ENCODE measurements at regions not wholly inside any gene's neighbourhood (a gene's known extent, or its start where the extent isn't known, plus 50 kb on each side); places are given as distances from the start of the nearest gene placed in this dataset.

GRCh38 chr18:28485210-28485801 lies 308.4 kb upstream of the CDH2 start:
- no peak for DNase-seq (ENCODE audit: low spot score)
- Histone ChIP-seq H3K4me3 (no peak overlapping the region), H3K4me1 (ENCODE audit: insufficient read depth) (no peaks in the 10 kb centered on the region), H3K4me2 (no peak overlapping the region), H3K27me3 (no peaks in the 10 kb centered on the region), H3K9me3 (ENCODE audit: low read depth) (no peaks in the 10 kb centered on the region), H3K79me2 (no peaks in the 10 kb centered on the region), H4K20me1 (ENCODE audit: insufficient read depth, poor library complexity, severe bottlenecking) (no peaks in the 10 kb centered on the region), H3K9me2 (replicated peaks; ENCODE audit: insufficient read depth) (no peaks in the 10 kb centered on the region), H3K27ac (no peak overlapping the region), H3K36me3 (replicated peaks; ENCODE audit: insufficient read depth, low read depth) (no peaks in the 10 kb centered on the region), H2AFZ (no peak overlapping the region)
- TF ChIP-seq CTCF (IDR thresholded peaks at IDR 0.05; ENCODE audit: poor library complexity) (no peak), EZH2 (IDR thresholded peaks at IDR 0.05; ENCODE audit: borderline replicate concordance) (no peak), EZH2phosphoT487 (IDR thresholded peaks at IDR 0.05; ENCODE audit: low read depth, severe bottlenecking, unreplicated experiment) (no peak)

- Histone ChIP-seq H3K4me3 (no peak overlapping the region), H2AFZ (no peak overlapping the region), H3K4me1 (ENCODE audit: insufficient read depth) (no peaks in the 10 kb centered on the region), H3K27me3 (no peaks in the 10 kb centered on the region), H3K36me3 (replicated peaks; ENCODE audit: insufficient read depth, low read depth) (no peaks in the 10 kb centered on the region), H3K27ac (no peak overlapping the region), H3K9me3 (ENCODE audit: low read depth) (no peaks in the 10 kb centered on the region), H3K9me2 (replicated peaks; ENCODE audit: insufficient read depth) (no peaks in the 10 kb centered on the region), H3K4me2 (no peak overlapping the region), H4K20me1 (ENCODE audit: insufficient read depth, poor library complexity, severe bottlenecking) (no peaks in the 10 kb centered on the region), H3K79me2 (no peaks in the 10 kb centered on the region)
- TF ChIP-seq EZH2 (IDR thresholded peaks at IDR 0.05; ENCODE audit: borderline replicate concordance) (no peak), EZH2phosphoT487 (IDR thresholded peaks at IDR 0.05; ENCODE audit: low read depth, severe bottlenecking, unreplicated experiment) (no peak), CTCF (IDR thresholded peaks at IDR 0.05; ENCODE audit: poor library complexity) (no peak)
- 79% methylated on average over 1 of the region's 1 CpG for WGBS (ENCODE audit: low lambda C conversion rate, missing lambda C conversion rate)
- no peak for DNase-seq (ENCODE audit: low spot score)
Observed at GRCh38 chr18:28478531-28478930, 301.6 kb upstream of the CDH2 start.

GRCh38 chr18:28476302-28476701 lies 299.4 kb upstream of the CDH2 start:
- no peak overlapping the region for H2AFZ ChIP-seq
- 93% methylated on average over 2 of the region's 2 CpGs for WGBS (ENCODE audit: low lambda C conversion rate, missing lambda C conversion rate)
- DNase-seq (ENCODE audit: low spot score): no peak

More at GRCh38 chr18:28476302-28476701, 299.4 kb upstream of the CDH2 start:
- Histone ChIP-seq H3K36me3 (replicated peaks; ENCODE audit: insufficient read depth, low read depth) (no peaks in the 10 kb centered on the region), H3K27ac (no peak overlapping the region), H3K4me2 (no peak overlapping the region), H3K79me2 (no peaks in the 10 kb centered on the region), H3K9me3 (ENCODE audit: low read depth) (no peaks in the 10 kb centered on the region), H3K4me1 (ENCODE audit: insufficient read depth) (no peaks in the 10 kb centered on the region), H3K27me3 (no peaks in the 10 kb centered on the region), H3K4me3 (no peak overlapping the region), H3K9me2 (replicated peaks; ENCODE audit: insufficient read depth) (no peaks in the 10 kb centered on the region), H4K20me1 (ENCODE audit: insufficient read depth, poor library complexity, severe bottlenecking) (no peaks in the 10 kb centered on the region)
- TF ChIP-seq EZH2phosphoT487 (IDR thresholded peaks at IDR 0.05; ENCODE audit: low read depth, severe bottlenecking, unreplicated experiment) (no peak), CTCF (IDR thresholded peaks at IDR 0.05; ENCODE audit: poor library complexity) (no peak), EZH2 (IDR thresholded peaks at IDR 0.05; ENCODE audit: borderline replicate concordance) (no peak)

Measured in hepatocyte (in vitro differentiated cells).